CD4-positive, alpha-beta T cell treated with Interleukin-4 for 4 hours (primary cell): ENCODE measurements at regions not wholly inside any gene's neighbourhood (a gene's known extent, or its start where the extent isn't known, plus 50 kb on each side); places are given as distances from the start of the nearest gene placed in this dataset.

Experiments
- DNase-seq: peaks from one replicate; pipeline ENCODE4 v3.0.0-alpha.2; 2020

DNA sequence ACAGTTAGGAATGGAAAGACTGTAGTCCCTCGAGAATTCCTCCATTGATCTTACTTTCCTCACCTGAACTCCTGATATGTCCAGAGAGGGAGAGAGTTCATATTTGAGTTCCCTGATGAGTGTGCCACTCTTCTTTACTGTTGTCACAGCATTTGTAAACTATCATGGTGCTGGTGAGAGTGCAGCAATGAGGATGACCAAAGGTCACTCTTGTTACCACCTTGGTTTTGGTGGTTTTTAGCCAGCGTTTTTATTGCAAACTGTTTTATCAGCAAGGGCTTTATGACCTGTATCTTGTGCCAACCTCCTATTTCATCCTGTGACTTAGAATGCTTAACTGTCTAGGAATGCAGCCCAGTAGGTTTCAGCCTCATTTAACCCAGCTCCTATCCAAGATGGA is 1062.5 kb downstream of the BCL11A start:
- DNase-seq: no peak

DNA sequence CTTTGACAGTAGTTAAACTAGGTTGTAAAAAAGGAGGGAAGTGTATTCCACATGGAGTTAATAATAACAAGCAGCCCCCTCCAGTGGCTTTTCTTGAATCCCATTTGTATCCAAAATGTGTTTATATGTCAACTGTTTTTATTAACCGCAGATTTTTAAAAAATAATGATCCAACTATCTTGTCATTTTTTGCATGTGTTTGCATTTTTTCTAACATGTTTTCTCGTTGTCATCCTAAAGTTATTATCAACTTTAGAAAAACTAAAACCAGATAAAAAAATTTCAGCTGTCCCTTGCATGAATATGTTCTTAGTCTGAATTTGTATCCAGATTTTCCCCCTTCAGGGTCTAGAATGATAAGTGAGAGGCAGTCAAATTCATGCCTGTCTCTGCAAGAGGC is 1063.3 kb downstream of the BCL11A start:
- no peak for DNase-seq

DNA sequence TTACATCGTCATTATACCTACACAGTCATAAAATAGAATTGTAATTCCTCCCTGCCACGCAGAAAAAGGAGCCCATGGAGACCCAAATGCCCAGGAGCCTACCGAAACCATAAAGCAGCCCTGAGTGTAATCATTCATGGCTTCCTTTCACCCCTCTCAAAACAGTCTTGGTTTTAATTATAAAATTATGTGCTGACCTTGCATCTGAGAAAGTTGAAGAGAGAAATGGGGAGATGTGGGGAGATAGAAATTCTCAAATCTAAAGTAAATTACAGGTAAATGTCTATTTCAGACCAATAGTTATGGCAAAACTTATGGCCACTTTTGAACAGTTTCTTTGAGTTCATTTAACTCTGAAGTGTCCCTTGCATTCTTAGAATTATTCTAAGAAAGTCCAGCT is 1068.8 kb downstream of the BCL11A start:
- DNase-seq: no peak

DNA sequence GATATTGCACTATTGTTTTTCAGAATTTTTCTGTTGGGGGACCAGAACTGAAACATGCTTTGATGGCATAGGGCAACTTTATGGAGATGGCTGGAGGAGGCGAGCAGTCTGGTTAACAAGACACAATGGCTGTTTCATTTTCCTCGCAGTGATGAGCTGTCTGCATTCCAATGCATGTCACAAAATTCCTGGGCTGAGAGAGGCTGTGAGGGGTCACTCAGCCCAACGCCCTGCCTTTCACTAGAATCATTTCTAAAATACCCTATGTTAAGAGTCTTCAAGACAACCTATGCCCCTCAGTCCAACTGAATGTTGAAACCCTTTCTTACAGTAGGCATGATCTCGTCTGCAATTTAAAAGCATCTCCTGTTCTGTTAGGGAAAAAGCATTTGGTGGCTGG is 1090.0 kb downstream of the BCL11A start:
- no peak for DNase-seq

DNA sequence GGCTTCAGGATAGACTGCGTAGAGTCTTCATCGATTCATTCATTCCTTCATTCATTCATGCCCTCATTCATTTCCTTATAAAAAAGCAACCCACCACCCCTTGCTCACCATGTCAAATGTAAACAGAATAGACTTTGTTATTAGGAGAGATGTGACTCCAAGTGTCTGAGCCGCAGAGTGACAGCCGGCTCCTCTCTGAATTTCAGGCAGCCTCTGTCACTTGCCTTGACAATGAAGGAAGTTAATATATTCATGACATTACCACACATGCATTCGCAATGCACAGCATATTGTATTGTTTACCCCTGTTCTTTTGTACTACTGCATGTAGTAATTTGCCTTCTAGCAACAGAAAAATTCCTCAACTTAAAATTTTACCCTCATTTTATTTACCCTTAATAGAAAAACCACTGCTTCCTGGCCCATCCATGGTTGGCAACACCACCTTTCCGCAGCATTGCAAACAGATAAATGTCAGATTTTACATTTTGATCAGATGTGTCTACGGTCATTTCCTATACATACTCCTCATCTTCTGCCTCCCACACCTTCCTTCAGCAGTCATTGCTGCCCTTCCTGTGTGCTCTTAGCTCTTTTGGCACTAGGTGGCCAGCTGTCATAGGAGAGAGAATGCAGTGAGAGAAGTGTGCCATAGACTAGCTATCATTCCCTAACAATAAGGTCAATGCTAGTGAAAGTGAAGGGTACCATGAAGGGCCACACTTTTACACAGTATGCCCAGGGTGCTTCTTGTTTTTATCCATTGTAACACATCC is 1090.8 kb downstream of the BCL11A start:
- DNase-seq: no peak

DNA sequence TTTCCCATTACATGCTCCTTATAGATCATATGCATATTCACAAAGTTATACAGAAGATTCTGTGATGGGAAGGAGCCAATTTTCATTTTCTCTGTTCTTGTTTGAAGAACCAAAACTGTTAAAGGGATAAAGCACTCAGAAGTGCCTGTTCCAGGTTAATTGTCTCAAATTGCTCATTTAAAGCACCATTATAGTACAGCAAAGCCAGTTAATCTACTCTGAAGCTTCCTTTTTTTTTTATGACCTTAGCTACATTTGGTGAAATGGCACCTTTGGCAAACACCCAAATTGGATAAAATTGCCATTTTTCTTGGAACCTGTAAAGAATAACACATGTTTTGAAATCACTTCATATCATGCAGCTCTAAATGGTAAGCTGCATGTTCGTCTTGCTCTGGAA is 1092.3 kb downstream of the BCL11A start:
- no peak for DNase-seq

DNA sequence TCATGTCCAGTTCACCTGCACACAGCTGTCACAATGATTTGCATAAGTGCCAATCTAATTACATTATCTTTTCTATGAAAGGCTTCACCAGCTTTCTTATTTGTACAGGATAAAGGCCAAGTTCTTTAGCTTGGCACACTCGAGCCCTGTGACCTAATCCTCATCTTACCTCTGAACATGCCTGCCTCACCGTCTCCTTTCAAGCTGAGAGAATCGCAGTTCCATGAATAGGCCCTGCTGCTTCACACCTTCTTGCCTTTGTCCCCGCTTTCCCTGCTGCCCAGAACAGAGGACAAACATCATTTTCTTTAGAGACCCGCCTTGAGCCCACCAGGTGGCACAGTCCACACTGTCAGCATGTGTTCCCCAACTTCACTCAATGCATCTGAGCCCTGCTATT is 1094.7 kb downstream of the BCL11A start:
- DNase-seq: no peak

DNA sequence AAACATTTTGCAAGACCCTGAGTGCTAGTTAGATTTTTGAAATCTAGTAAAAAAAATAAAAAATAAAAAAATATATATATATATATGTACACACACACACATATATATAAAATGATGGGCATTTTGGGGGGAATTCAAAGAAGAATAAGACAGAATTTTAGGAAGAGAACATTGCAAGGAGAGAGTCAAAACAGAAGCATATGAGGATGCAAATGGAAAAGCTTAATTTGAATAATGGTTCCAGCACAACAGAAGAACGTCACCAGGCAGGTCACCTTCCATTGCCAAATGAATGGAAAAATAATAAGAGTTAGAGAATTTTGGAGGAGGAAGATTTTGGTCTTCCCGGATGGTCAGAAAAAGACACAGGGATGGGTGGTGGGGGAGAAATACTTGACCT is 1097.2 kb downstream of the BCL11A start:
- no peak for DNase-seq

DNA sequence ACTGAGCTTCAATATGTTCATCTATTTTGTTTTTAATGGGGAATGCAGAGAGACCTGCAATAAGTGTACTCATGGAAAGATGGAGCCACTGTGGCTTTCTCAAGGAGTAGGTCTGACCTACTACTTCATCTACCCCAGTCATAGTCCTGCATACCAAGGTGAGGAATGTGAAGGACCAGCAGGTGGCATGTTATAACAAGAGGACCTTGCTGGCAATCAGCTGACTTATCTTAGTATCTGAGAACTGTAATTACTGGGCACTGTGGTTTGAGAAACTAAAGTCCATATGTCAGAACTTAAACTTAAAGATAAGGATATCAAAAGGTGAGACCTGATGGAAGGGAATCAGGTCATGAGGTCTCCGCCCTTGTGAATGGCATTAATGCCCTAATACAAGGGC is 1104.2 kb downstream of the BCL11A start:
- DNase-seq: no peak

DNA sequence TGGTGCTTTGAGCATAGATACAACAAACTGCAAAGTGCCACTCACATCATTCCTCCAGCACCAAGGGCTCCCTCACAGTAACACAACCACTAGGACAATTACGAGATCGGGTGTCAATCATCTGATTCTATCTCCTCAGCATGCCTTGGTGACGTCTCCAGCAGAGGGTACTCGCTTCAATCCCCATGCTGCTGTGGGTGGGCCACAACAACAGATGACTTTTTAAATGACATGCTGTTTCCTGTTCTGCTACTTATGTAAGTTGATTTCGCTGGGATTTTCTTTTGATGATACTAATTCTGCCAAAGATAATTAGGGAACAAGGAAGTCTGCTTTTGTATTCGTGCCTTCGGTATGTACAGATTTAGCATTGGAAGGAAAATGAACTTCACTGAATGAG is 1113.0 kb downstream of the BCL11A start:
- no peak for DNase-seq

DNA sequence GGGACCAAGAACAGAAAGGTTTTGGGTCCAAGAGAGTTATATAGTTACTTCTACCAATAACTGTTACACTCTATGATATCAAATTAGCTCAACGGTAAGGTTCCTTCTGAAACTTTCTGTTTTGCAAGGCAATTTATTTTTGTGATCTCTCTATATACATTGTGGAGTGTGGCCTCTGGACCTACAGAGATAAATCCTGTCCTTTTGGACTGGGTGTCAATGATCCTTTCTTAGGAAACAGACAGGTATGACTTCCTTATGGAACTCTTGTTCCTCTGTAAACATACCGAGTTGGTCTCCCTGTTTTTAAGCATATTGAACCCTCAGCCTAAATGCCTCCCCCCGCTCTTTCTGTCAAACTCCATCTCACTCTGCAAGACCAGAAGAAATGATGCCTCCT is 1117.8 kb downstream of the BCL11A start:
- no peak for DNase-seq

DNA sequence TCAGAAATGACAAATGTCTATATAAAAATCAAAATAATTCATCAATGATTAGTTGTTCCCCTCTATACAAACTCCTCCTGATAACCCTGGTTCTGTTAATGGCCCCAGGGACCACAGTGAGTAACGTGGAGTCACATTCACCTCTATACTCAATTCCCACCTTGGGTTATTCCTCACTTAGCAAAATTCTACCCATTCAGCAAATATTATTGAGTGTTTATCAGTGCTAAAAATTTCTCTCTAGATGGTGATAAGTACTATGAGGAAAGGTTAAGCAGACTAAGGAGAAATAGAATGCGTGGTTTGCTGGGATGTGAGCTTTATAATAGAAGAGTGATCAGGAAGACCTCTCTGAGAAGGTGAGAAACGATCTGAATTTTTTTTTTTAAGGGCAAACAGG is 1124.5 kb downstream of the BCL11A start:
- no peak for DNase-seq

DNA sequence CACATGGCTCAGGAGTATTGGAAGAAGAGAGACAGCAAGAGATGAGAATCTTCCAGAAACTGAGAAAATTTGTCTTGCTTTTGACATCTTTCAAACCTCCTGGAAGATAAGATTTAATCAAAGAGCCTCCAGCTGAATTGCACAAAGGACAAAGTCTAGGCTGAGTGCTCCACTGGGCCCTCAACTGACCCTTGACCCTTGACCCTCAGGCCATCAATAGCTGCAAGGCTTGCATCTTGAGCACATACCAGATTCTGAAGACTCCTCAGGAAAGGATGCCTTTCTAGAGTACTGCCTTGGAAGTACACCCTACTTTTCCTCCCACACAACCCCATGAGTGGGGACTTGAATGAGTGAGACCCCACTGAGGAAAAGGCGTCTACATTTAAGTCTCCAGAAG is 1125.5 kb downstream of the BCL11A start:
- DNase-seq: no peak

DNA sequence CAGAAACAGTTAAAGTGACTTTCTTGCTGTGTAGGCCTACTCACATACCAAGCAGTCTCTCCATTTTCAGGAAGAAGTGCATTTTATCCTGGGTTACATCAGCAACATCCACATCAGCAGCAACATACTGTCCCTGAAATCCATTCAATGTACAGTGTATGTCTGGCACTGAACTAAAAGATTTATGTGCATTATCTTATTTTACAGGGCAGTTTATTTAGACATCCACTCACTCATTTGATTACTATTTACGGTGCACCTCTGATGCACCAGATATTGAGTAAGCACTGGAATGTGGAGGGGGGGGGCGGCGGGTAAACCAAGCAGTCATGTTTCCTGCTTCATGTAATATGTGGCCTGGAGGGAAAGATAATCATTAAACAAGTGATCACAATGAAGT is 1128.2 kb downstream of the BCL11A start:
- DNase-seq: no peak

DNA sequence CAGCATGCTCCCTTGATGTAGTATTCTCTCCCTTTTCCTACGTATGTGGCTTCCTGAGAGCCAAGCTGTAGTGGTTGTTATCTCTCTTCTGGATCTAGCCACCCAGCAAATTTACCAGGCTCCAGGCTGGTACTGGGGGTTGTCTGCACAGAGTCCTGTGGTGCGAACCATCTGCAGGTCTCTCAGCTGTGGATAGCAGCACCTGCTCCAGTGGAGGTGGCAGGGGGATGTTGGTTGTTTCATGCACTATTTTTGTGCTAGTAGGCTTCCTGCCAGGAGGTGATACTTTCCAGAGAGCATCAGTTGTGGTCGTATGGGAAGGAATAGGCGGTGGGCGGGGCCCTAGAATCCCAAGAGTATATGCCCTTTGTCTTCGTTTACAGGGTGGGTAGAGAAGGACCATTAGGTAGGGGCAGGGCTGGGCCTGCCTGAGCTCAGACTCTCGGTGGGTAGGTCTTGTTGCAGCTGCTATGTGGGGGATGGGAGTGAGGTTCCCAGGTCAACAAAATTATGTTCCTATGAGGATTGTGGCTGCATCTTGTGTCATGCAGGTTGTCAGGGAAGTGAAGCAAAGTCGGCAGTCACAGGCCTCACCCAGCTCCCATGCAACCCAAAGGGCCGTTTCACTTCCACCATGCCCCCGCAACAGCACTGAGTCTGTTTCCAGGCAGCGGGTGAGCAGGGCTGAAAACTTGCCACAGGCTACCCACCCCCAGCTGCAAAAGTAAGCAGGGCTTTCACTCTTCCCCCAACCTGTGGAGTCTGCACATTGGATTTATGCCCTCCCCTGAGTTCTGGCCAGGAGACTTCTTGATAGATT is 1139.5 kb downstream of the BCL11A start:
- DNase-seq: no peak

DNA sequence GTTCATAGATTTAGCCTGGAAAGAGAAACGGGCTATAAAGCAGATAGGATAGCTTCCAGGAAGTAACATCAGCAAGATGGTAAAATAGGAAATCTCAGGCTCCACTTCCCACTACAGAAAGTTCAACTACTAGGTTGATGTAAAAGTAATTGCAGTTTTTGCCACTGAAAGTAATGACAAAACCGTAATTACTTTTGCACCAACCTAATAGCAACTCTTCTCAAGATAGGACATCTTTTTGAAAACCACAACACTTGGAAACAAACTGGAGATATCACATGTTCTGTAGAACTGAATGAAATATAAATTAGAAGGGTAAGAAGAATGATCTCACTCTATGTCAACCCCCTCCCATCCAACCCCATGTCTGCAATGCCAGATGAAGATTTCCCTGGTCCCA is 1154.3 kb downstream of the BCL11A start:
- no peak for DNase-seq

DNA sequence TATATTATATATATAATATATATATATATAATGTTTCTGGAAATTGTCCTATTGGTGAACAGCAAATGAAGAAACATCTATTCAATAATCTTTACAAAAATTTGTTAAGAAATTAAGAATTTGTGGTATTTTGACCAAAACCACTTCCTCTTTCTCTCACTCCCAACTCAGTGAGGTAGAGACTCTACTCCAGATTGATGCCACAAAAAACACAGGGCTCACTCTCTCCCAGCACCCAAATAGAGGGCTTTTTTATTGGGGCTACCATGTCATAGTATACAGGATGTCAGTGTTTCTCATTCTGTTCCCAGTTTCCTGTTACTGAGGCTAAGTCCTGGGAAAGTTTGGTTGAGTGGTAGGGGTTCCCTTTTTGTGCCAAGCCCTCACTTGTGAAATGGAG is 1155.4 kb downstream of the BCL11A start:
- no peak for DNase-seq

DNA sequence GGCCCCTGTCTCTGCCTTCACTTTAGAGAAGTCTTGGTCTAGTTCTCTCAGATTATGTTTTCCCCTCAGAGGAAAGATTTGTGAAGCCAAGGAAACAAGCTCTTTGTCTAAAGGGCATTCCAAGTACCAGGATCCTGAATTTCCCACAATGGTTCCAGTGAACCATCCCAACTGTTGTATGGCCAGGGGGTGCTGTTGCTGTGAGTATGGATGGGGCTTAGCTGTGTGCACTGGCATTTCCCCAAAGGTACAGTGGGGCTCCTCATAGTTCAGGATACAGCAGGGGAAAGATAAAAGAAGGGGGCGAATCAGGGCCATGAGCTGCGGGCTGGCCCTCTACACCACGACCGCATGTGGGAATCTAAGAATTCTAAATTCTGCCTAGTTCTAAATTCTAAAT is 1154.0 kb upstream of the FANCL start:
- no peak for DNase-seq

DNA sequence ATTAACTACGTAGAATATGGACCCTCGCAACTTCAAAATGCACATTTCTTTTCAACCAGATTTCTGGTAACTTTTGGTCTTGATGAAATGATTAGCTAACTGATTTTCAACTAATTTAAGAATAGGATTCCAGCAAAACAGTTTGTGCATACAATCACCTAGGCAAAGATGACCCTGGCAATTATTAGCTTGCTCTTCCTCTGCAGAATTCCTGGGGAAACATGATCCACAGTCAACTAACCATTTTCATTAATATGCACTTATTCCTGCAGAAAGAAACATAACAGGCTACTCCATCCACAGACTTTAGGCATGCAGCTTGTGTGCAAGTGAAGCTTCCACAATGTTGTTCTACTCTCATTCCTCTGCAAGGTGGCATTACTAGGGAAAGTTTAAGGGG is 1150.8 kb upstream of the FANCL start:
- DNase-seq: no peak

DNA sequence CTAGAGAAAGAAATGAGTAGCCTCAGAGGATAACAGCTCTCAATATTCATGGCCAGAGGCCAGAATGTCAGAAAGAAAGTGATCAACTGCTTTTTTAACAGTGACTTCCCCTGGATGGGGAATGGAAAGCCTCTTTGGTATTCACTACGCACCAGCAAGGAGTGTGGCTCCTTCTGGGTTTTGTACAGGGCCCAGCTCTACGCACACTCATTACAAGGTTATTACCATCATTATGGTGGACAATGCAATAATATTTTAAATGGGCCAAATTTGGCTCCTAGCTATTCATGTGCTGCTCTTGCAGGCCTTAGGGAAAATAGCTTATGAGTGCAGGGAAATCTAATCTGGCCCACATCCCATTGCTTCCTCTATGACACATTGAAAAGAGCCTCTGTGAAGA is 1149.5 kb upstream of the FANCL start:
- DNase-seq: no peak

DNA sequence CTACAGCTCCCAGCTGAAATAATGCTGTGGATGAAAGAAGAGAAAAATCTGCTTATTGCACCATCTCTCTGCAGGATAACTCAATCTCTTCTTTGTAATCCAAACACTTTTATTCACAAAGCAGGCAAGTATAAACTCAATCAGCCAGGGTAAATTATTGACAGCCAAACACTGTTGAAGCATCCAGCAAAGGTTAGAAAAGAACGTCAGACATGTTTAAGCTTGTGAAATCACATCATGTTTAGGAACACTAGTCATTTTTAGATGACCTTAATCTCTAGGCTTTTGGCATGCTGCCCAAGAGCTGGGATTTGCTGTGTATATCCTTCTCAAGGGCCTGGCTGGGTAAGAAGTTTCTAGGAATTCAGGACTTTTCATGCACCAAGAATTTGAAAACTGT is 1148.1 kb upstream of the FANCL start:
- no peak for DNase-seq

DNA sequence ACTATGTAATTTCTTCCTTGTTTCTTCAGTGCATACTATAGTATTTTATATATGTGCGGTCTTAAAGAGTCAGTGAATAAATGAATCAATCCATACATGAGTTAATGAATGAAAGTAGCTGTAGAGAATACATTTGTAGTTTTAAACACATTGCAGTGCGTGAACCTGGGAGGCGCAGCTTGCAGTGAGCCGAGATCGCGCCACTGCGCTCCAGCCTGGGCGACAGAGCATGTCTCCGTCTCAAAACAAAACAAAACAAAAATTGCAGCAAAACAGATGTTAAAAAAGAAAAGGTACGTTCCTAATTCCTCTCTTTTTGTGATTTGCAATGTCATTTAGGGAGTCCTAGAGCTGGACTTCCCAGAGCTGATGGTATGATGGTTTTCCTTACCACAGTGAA is 1144.8 kb upstream of the FANCL start:
- no peak for DNase-seq

DNA sequence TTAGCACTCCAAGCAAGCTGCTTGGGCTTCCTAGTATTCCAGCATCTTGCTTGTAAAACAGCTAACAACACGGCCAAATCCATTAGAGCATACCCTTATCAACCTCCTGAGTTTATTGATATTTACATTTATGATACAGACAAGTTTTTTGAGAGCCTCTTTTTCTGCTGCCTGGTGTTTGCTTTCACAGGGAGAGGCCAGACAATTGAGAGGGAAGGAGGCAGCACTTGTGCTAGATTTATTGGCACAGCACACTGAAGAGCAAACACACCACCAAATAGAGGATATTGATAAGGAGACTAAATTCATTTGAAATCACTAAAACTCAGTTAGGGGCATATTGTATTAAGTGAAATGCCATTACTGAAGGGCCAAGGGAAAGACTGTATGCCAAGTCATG is 1142.3 kb upstream of the FANCL start:
- no peak for DNase-seq

DNA sequence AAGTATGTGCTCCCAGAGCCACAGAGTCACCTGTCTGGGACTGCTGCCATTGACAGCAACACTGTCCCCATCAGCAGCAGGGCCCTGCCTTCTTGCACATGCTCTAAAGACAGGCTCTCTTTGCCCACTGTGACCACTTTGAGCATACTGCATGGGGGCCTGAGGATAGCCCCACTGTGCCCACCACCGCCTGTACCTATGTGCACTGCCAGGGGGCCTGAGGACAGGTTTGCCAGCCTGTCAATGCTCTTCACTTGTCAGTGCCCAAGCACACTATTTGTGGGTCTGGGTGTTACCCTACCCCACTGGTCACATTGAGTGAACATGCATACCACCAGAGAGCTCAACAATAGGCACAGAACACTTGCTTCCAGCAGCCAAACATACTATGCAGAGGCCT is 1137.0 kb upstream of the FANCL start:
- no peak for DNase-seq

DNA sequence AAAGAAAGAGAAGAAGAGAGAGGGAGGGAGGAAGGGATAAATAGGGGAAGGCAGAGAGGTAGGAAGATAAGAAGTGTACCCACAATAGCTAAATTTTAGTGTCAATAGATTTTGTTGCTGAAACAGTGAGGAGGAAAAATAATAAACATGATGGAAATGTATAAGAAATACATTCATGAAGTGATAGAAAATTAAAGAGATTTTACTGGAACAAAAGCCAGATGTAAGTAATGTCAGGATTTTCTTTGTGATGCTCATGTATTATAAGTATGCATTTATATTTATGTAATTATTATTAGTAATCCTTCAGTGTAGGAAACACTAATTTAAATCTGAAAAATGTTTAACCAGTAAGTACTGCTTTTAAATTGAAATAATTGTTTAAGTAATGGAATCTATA is 1125.2 kb upstream of the FANCL start:
- no peak for DNase-seq
